Stimulated activated naive B cell treated with anti-CD40 and anti-IgM and Interleukin-4, amounts not matched to agents 10 μg/mL and 1 μg/mL and 100 μg/mL, for 72 hours (primary cell): ENCODE measurements at regions not wholly inside any gene's neighbourhood (a gene's known extent, or its start where the extent isn't known, plus 50 kb on each side); places are given as distances from the start of the nearest gene placed in this dataset.

ENCODE experiments used
- ATAC-seq, 2 donors: fragments of 150-1000 bp; cut with Tn5 transposase; replicated peaks; 2 replicates each; pipeline ENCODE4 v1.10.0; 2021; ENCODE audit warnings: moderate library complexity in 1 of 2
- DNase-seq: peaks from one replicate; pipeline ENCODE4 v3.0.0; 2021
- H3K27ac Mint-ChIP-seq: one replicate; pipeline ENCODE4 v1.8.0; 2022; ENCODE audit warnings: mild to moderate bottlenecking, mixed read lengths
- H3K27me3 Mint-ChIP-seq, 2 donors: one replicate each; pipeline ENCODE4 v1.8.0; 2022; ENCODE audit warnings: mixed read lengths in 2 of 2
- H3K36me3 Mint-ChIP-seq, 2 donors: one replicate each; pipeline ENCODE4 v1.8.0; 2022; ENCODE audit warnings: mixed read lengths in 2 of 2, mild to moderate bottlenecking in 1 of 2
- H3K4me1 Mint-ChIP-seq, 2 donors: one replicate each; pipeline ENCODE4 v1.8.0; 2022; ENCODE audit warnings: mixed read lengths in 2 of 2, mild to moderate bottlenecking in 1 of 2
- H3K4me3 Mint-ChIP-seq, 2 donors: one replicate each; pipeline ENCODE4 v1.8.0; 2022; ENCODE audit warnings: mild to moderate bottlenecking in 2 of 2, mixed read lengths in 2 of 2, moderate library complexity in 1 of 2
- H3K9me3 Mint-ChIP-seq, 2 donors: one replicate each; pipeline ENCODE4 v1.8.0; 2022; ENCODE audit warnings: mixed read lengths in 2 of 2, mild to moderate bottlenecking in 1 of 2

DNA sequence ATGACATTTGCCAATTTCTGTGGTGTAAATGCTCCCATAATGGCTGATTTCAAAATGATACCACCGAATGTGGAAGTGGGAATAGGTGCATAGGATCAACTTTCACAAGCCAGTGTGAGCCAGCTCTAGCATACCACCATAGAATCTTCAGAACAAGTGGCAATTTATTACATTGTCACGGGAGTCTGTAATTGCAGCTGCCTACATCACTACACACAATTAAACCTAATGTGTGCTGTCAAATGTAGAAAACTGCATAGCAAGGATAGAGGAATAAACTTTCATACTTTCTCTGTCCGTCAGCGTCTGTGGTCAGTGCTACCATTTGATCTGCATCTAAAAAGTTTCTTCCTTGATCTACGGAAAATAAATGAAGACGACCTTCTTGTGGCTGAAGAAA lies 417.8 kb upstream of the TOM1L1 start:
- Mint-ChIP-seq H3K27ac (no peak overlapping the region), H3K4me1 (no peaks in the 10 kb centered on the region), H3K4me3 (no peak overlapping the region), H3K27me3 (no peaks in the 10 kb centered on the region), H3K36me3 (no peaks in the 10 kb centered on the region), H3K9me3 (peaks cover 0 to 2% of the 10 kb centered on the region in 2 donors)
- ATAC-seq: no peak
- no peak for DNase-seq

DNA sequence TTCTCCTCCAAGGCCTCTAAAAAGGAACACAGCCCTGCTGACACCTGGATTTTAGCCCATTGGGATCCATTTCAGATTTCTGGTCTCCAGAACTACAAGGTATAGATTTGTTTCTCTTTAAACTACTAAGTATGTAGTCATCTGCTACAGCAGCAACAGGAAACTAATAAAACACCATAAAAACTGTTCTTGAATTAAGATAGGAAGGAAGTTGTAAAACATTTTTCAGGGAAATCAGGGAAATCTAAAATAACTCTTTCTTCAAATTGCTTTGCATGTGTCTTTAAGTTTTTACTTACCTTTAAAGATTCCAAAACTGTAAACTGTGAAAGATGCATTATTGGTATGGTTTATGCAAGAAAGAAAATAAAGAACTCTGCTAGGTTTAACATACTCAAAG lies 407.0 kb upstream of the TOM1L1 start:
- Mint-ChIP-seq H3K27ac (no peak overlapping the region), H3K9me3 (peaks cover 0 to 3% of the 10 kb centered on the region in 2 donors), H3K36me3 (no peaks in the 10 kb centered on the region), H3K4me1 (no peaks in the 10 kb centered on the region), H3K4me3 (no peak overlapping the region), H3K27me3 (no peaks in the 10 kb centered on the region)
- ATAC-seq (no peak), DNase-seq (no peak)

GRCh38 chr17:54494721-54495715 lies 405.6 kb upstream of the TOM1L1 start:
- H3K27me3 Mint-ChIP-seq: no peaks in the 10 kb centered on the region
- H3K4me3 Mint-ChIP-seq: no peak overlapping the region
- H3K4me1 Mint-ChIP-seq: no peaks in the 10 kb centered on the region
- ATAC-seq (no peak), DNase-seq (no peak)
- peaks cover 0 to 2% of the 10 kb centered on the region in 2 donors for H3K9me3 Mint-ChIP-seq
- H3K36me3 Mint-ChIP-seq: no peaks in the 10 kb centered on the region
- H3K27ac Mint-ChIP-seq: no peak overlapping the region

GRCh38 chr17:54505404-54505803 lies 395.2 kb upstream of the TOM1L1 start:
- ATAC-seq (no peak), DNase-seq (no peak)
- Mint-ChIP-seq H3K9me3 (peaks cover 0 to 8% of the 10 kb centered on the region in 2 donors), H3K4me3 (no peak overlapping the region), H3K27me3 (no peaks in the 10 kb centered on the region), H3K4me1 (no peaks in the 10 kb centered on the region), H3K36me3 (no peaks in the 10 kb centered on the region), H3K27ac (no peak overlapping the region)

DNA sequence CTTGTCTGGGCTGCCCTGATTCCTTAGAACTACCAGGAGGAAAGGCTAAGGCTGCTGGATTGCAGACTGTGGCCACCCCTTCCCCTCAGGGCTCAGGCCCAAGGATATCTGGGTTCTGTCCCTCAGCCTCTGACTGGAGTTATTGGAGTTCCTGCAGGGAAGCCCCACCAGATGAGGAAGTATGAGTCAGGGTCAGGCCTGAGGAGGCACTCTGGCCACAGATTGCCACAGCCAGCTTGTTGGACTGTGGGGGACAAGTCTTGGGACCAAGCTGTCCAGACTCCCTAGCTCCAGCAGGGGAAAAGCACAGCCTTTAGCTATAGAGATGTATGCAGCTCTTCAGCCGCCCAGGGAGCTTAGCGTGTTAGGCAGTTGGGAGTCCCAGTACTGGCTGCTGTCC lies 381.9 kb upstream of the TOM1L1 start:
- no peaks in the 10 kb centered on the region for H3K4me1 Mint-ChIP-seq
- DNase-seq (no peak), ATAC-seq (no peak)
- no peak overlapping the region for H3K27ac Mint-ChIP-seq
- H3K9me3 Mint-ChIP-seq: peaks cover 4 to 8% of the 10 kb centered on the region in 2 donors
- H3K36me3 Mint-ChIP-seq: no peaks in the 10 kb centered on the region
- H3K27me3 Mint-ChIP-seq: no peaks in the 10 kb centered on the region
- no peak overlapping the region for H3K4me3 Mint-ChIP-seq

DNA sequence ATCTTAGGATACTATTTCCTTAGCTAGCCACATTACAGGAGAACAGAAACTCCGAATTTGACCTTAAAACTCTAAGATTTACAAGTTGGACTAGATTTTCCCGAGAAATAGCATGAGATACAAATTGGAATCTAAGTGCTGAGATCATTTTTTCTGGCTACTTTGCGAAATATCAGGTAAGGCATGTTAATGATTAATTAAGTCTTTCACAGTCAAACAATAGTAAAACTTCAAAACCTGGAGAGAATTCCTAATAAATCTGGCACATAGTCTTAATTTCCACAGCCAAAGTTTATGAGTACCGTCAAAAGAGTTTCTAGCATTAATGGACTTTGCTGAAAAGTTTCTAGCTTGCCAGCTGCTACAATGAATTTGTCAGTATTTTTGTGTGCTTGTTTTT lies 379.5 kb upstream of the TOM1L1 start:
- ATAC-seq: no peak
- Mint-ChIP-seq H3K27ac (no peak overlapping the region), H3K9me3 (peaks cover 4 to 8% of the 10 kb centered on the region in 2 donors), H3K4me3 (no peak overlapping the region), H3K36me3 (no peaks in the 10 kb centered on the region), H3K27me3 (no peaks in the 10 kb centered on the region), H3K4me1 (no peaks in the 10 kb centered on the region)
- DNase-seq: no peak

DNA sequence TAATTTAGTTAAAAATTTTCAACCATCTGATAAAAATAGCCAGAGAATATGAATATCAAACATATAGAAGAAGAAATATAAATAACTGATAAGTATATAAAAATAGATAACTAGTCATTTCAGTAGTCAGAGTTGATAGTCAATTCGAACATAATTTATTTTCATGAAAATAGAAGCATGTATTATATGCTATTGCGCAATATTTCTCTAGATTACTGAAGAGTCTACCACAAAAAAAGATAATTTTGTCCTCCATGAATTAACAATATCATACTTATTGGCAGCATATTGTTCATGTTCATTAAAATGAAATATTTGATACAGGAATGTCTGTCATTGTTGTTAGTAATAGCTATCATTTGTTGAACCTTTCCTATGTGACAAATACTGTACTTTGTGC lies 376.2 kb upstream of the TOM1L1 start:
- Mint-ChIP-seq H3K27me3 (no peaks in the 10 kb centered on the region), H3K4me3 (no peak overlapping the region)
- no peak for ATAC-seq

GRCh38 chr17:54527941-54528340 lies 372.7 kb upstream of the TOM1L1 start:
- Mint-ChIP-seq H3K36me3 (no peaks in the 10 kb centered on the region), H3K27ac (no peak overlapping the region), H3K4me1 (no peaks in the 10 kb centered on the region), H3K4me3 (no peak overlapping the region), H3K9me3 (no peaks in the 10 kb centered on the region), H3K27me3 (no peaks in the 10 kb centered on the region)
- ATAC-seq: no peak
- no peak for DNase-seq

More for the DNA sequence above, 376.2 kb upstream of the TOM1L1 start:
- Mint-ChIP-seq H3K4me1 (no peaks in the 10 kb centered on the region), H3K9me3 (peaks cover 0 to 3% of the 10 kb centered on the region in 2 donors), H3K36me3 (no peaks in the 10 kb centered on the region), H3K27ac (no peak overlapping the region)
- DNase-seq: no peak

DNA sequence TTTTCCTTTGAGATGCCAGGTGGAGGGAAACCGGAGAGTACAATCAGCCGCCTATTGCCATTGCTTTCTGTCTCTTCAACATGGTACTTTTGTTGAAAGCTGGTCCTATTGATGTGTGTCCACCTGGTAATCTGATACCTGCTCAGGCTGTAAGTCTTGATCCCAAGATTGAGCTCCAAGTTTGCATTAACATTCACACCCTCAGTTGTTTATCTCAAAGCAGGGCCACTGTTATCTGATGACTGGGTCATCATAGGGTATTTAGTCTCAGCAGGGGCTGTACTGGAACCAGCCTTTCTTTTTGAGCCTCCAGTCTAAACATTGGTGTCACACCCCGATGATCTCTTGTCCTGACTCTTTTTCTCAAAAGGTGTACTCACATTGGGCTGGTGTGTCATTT lies 370.3 kb upstream of the TOM1L1 start:
- no peak for DNase-seq
- no peaks in the 10 kb centered on the region for H3K4me1 Mint-ChIP-seq
- ATAC-seq: no peak
- H3K9me3 Mint-ChIP-seq: no peaks in the 10 kb centered on the region
- H3K27ac Mint-ChIP-seq: no peak overlapping the region
- H3K4me3 Mint-ChIP-seq: no peak overlapping the region
- H3K36me3 Mint-ChIP-seq: no peaks in the 10 kb centered on the region
- no peaks in the 10 kb centered on the region for H3K27me3 Mint-ChIP-seq

GRCh38 chr17:54536306-54536705 lies 364.3 kb upstream of the TOM1L1 start:
- no peaks in the 10 kb centered on the region for H3K4me1 Mint-ChIP-seq
- H3K27ac Mint-ChIP-seq: no peak overlapping the region
- H3K4me3 Mint-ChIP-seq: no peak overlapping the region
- H3K27me3 Mint-ChIP-seq: no peaks in the 10 kb centered on the region
- peaks cover 0 to 6% of the 10 kb centered on the region in 2 donors for H3K9me3 Mint-ChIP-seq
- DNase-seq (no peak), ATAC-seq (no peak)
- no peaks in the 10 kb centered on the region for H3K36me3 Mint-ChIP-seq

GRCh38 chr17:54537656-54538055 lies 363.0 kb upstream of the TOM1L1 start:
- Mint-ChIP-seq H3K27ac (no peak overlapping the region), H3K4me1 (no peaks in the 10 kb centered on the region), H3K4me3 (no peak overlapping the region), H3K36me3 (no peaks in the 10 kb centered on the region), H3K27me3 (no peaks in the 10 kb centered on the region), H3K9me3 (peaks cover 5 to 6% of the 10 kb centered on the region in 2 donors)
- DNase-seq (no peak), ATAC-seq (no peak)

- Mint-ChIP-seq H3K9me3 (peaks cover 8 to 17% of the 10 kb centered on the region in 2 donors), H3K4me3 (no peak overlapping the region), H3K4me1 (no peaks in the 10 kb centered on the region), H3K27me3 (no peaks in the 10 kb centered on the region), H3K36me3 (no peaks in the 10 kb centered on the region), H3K27ac (no peak overlapping the region)
- DNase-seq (no peak), ATAC-seq (no peak)
Observed at GRCh38 chr17:54544249-54544648, 356.4 kb upstream of the TOM1L1 start.

DNA sequence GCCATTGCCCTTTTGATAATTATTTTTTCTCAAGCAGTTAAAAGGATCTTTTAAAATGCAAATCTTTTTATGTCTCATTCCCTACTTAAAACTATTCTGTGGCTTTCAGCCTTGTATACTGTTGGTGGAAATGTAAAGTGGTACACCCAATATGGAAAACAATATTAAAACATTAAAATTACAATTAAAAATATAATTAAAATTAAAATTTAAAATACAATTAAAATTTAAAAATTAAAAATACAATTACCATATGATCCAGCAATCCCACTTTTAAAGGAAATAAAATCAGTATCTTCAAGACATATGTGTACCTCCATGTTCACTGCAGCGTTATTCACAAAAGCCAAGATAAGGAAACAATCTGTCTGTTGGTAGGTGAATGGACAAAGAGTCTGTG lies 340.8 kb upstream of the TOM1L1 start:
- H3K27ac Mint-ChIP-seq: no peak overlapping the region
- H3K36me3 Mint-ChIP-seq: no peaks in the 10 kb centered on the region
- H3K4me3 Mint-ChIP-seq: no peak overlapping the region
- no peak for DNase-seq
- ATAC-seq: no peak
- H3K27me3 Mint-ChIP-seq: no peaks in the 10 kb centered on the region
- peaks cover 15% of the 10 kb centered on the region in 2 donors for H3K9me3 Mint-ChIP-seq
- H3K4me1 Mint-ChIP-seq: no peaks in the 10 kb centered on the region

- ATAC-seq (no peak), DNase-seq (no peak)
- Mint-ChIP-seq H3K9me3 (peaks cover 9 to 14% of the 10 kb centered on the region in 2 donors), H3K4me3 (no peak overlapping the region), H3K27ac (no peak overlapping the region), H3K4me1 (no peaks in the 10 kb centered on the region), H3K27me3 (no peaks in the 10 kb centered on the region), H3K36me3 (no peaks in the 10 kb centered on the region)
Observed at GRCh38 chr17:54608634-54609155, 292.0 kb upstream of the TOM1L1 start.

GRCh38 chr17:54620399-54620978 lies 280.2 kb upstream of the TOM1L1 start:
- Mint-ChIP-seq H3K27ac (no peak overlapping the region), H3K27me3 (no peaks in the 10 kb centered on the region), H3K36me3 (no peaks in the 10 kb centered on the region), H3K9me3 (peaks cover 4% of the 10 kb centered on the region in 2 donors), H3K4me1 (no peaks in the 10 kb centered on the region), H3K4me3 (no peak overlapping the region)
- ATAC-seq (no peak), DNase-seq (no peak)
